MM.1S (cell line): ENCODE measurements at regions not wholly inside any gene's neighbourhood (a gene's known extent, or its start where the extent isn't known, plus 50 kb on each side); places are given as distances from the start of the nearest gene placed in this dataset.

Source experiments
- DNase-seq: peaks from one replicate; pipeline ENCODE4 v3.0.0-alpha.2; 2015
- H2AFZ ChIP-seq: fragments of 300-600 bp; sonication (generic); 2 replicates; pipeline ENCODE4 v1.6.0; 2016; ENCODE audit warnings: antibody characterized with exemption, low read length
- H3F3A ChIP-seq: fragments of 300-600 bp; sonication (generic); 2 replicates; pipeline ENCODE4 v1.6.1; 2016; ENCODE audit warnings: mild to moderate bottlenecking, antibody characterized with exemption, low read length, moderate library complexity, mixed read lengths; ENCODE audit not compliant: insufficient read depth
- H3K27ac ChIP-seq: fragments of 300-600 bp; sonication (generic); 2 replicates; pipeline ENCODE4 v1.5.1; 2016; ENCODE audit warnings: mild to moderate bottlenecking, low read length
- H3K27me3 ChIP-seq: fragments of 300-600 bp; sonication (generic); replicated peaks from 2 replicates; pipeline ENCODE4 v1.6.0; 2016; ENCODE audit warnings: low read length; ENCODE audit not compliant: insufficient read depth
- H3K36me3 ChIP-seq: fragments of 300-600 bp; sonication (generic); replicated peaks from 2 replicates; pipeline ENCODE4 v1.6.1; 2016; ENCODE audit warnings: mild to moderate bottlenecking, low read length, mixed read lengths; ENCODE audit not compliant: insufficient read depth
- H3K4me1 ChIP-seq: fragments of 300-600 bp; sonication (generic); 2 replicates; pipeline ENCODE4 v1.6.1; 2016; ENCODE audit warnings: low read length, mixed read lengths
- H3K4me2 ChIP-seq: fragments of 300-600 bp; sonication (generic); 2 replicates; pipeline ENCODE4 v1.6.0; 2016; ENCODE audit warnings: low read depth, low read length
- H3K4me3 ChIP-seq: fragments of 300-600 bp; sonication (generic); 2 replicates; pipeline ENCODE4 v1.5.1; 2016; ENCODE audit warnings: low read length, mixed read lengths
- H3K79me2 ChIP-seq: fragments of 300-600 bp; sonication (generic); 2 replicates; pipeline ENCODE4 v1.6.1; 2016; ENCODE audit warnings: mixed run types, low read length, mixed read lengths
- H3K9ac ChIP-seq: fragments of 300-600 bp; sonication (generic); 2 replicates; pipeline ENCODE4 v1.6.1; 2016; ENCODE audit warnings: low read length, mixed read lengths
- H3K9me2 ChIP-seq: fragments of 300-600 bp; sonication (generic); replicated peaks from 2 replicates; pipeline ENCODE4 v1.6.1; 2016; ENCODE audit warnings: mild to moderate bottlenecking, low read length, mixed read lengths; ENCODE audit not compliant: insufficient read depth
- H3K9me3 ChIP-seq: fragments of 300-600 bp; sonication (generic); replicated peaks from 2 replicates; pipeline ENCODE4 v1.6.1; 2016; ENCODE audit warnings: mild to moderate bottlenecking, low read length, mixed read lengths; ENCODE audit not compliant: insufficient read depth
- H4K20me1 ChIP-seq: fragments of 300-600 bp; sonication (generic); 2 replicates; pipeline ENCODE4 v1.6.1; 2016; ENCODE audit warnings: mild to moderate bottlenecking, low read length, moderate library complexity, mixed read lengths; ENCODE audit not compliant: insufficient read depth
- CTCF ChIP-seq: fragments of 300-600 bp; sonication (generic); IDR thresholded peaks from 2 replicates; pipeline ENCODE4 v1.5.1; 2016; ENCODE audit warnings: antibody characterized with exemption, low read length, mixed read lengths
- EZH2 ChIP-seq: fragments of 300-600 bp; sonication (generic); optimal IDR thresholded peaks from 2 replicates; pipeline ENCODE3; 2017; ENCODE audit warnings: low read depth, mild to moderate bottlenecking, antibody characterized with exemption, low read length, mixed read lengths
- EZH2phosphoT487 ChIP-seq: fragments of 300-600 bp; sonication (generic); IDR thresholded peaks from 2 replicates; pipeline ENCODE4 v1.6.1; 2018; ENCODE audit warnings: antibody characterized with exemption, low read length

- Histone ChIP-seq H2AFZ (no peak overlapping the region), H3F3A (no peaks in the 10 kb centered on the region), H3K36me3 (no peaks in the 10 kb centered on the region), H3K9me3 (no peaks in the 10 kb centered on the region), H3K9ac (no peak overlapping the region), H3K4me1 (no peaks in the 10 kb centered on the region), H3K9me2 (no peaks in the 10 kb centered on the region), H3K4me3 (no peak overlapping the region), H3K27ac (no peak overlapping the region), H3K27me3 (no peaks in the 10 kb centered on the region), H3K4me2 (no peak overlapping the region), H3K79me2 (no peaks in the 10 kb centered on the region), H4K20me1 (no peaks in the 10 kb centered on the region)
- TF ChIP-seq EZH2phosphoT487 (no peak), EZH2 (no peak), CTCF (no peak)
- no peak for DNase-seq
Observed at GRCh38 chr13:30081331-30081730, 226.0 kb downstream of the KATNAL1 start.

GRCh38 chr13:30079501-30079900 is 227.8 kb downstream of the KATNAL1 start:
- Histone ChIP-seq H3K9me2 (no peaks in the 10 kb centered on the region), H3K36me3 (no peaks in the 10 kb centered on the region), H3K9me3 (no peaks in the 10 kb centered on the region), H3K4me2 (no peak overlapping the region), H3K27me3 (no peaks in the 10 kb centered on the region), H3K79me2 (no peaks in the 10 kb centered on the region), H3F3A (no peaks in the 10 kb centered on the region), H4K20me1 (no peaks in the 10 kb centered on the region), H3K4me1 (no peaks in the 10 kb centered on the region), H3K27ac (no peak overlapping the region), H3K9ac (no peak overlapping the region), H2AFZ (no peak overlapping the region), H3K4me3 (no peak overlapping the region)
- DNase-seq, result no peak
- TF ChIP-seq EZH2phosphoT487 (no peak), EZH2 (no peak), CTCF (no peak)

GRCh38 chr13:30078059-30078458 is 227.6 kb upstream of the UBL3 start:
- no peaks in the 10 kb centered on the region for H3F3A ChIP-seq
- no peaks in the 10 kb centered on the region for H3K4me1 ChIP-seq
- DNase-seq, result no peak
- no peak overlapping the region for H3K4me3 ChIP-seq
- no peak overlapping the region for H3K27ac ChIP-seq
- H2AFZ ChIP-seq, result no peak overlapping the region
- no peaks in the 10 kb centered on the region for H4K20me1 ChIP-seq
- no peaks in the 10 kb centered on the region for H3K9me3 ChIP-seq
- no peaks in the 10 kb centered on the region for H3K9me2 ChIP-seq
- no peaks in the 10 kb centered on the region for H3K36me3 ChIP-seq
- no peak overlapping the region for H3K4me2 ChIP-seq
- H3K79me2 ChIP-seq, result no peaks in the 10 kb centered on the region
- no peak overlapping the region for H3K9ac ChIP-seq
- TF ChIP-seq EZH2 (no peak), CTCF (no peak), EZH2phosphoT487 (no peak)
- no peaks in the 10 kb centered on the region for H3K27me3 ChIP-seq
